Activated B cell treated with CpG ODN at 0.5 μM for 24 hours (primary cell): ENCODE measurements at regions not wholly inside any gene's neighbourhood (a gene's known extent, or its start where the extent isn't known, plus 50 kb on each side); places are given as distances from the start of the nearest gene placed in this dataset.

ENCODE experiments used
- ATAC-seq: fragments of 200-7000 bp; cut with Tn5 transposase; one replicate; pipeline ENCODE4 v1.10.0; 2021; ENCODE audit warnings: low read depth, mild to moderate bottlenecking, moderate library complexity
- CTCF ChIA-PET: fragments of 350-600 bp; sonication (Branson Sonifier 250); formaldehyde crosslinking; loops from one replicate; lab custom pipeline; 2021; ENCODE audit warnings: antibody characterized with exemption; lab: Charles Lee
- POLR2A ChIA-PET: fragments of 350-600 bp; sonication (Branson Sonifier 250); formaldehyde crosslinking; loops from one replicate; lab custom pipeline; 2021; ENCODE audit warnings: antibody characterized with exemption; lab: Charles Lee
- DNase-seq: peaks from one replicate; pipeline ENCODE4 v3.0.0; 2022
- H3K27ac Mint-ChIP-seq: one replicate; pipeline ENCODE4 v1.8.0; 2020; ENCODE audit warnings: mixed read lengths
- H3K27me3 Mint-ChIP-seq: one replicate; pipeline ENCODE4 v1.8.0; 2021; ENCODE audit warnings: mixed read lengths
- H3K36me3 Mint-ChIP-seq: one replicate; pipeline ENCODE4 v1.8.0; 2021; ENCODE audit warnings: low read depth, mixed read lengths
- H3K4me1 Mint-ChIP-seq: one replicate; pipeline ENCODE4 v1.8.0; 2021; ENCODE audit warnings: mixed read lengths
- H3K4me3 Mint-ChIP-seq: one replicate; pipeline ENCODE4 v1.8.0; 2020; ENCODE audit warnings: mild to moderate bottlenecking, mixed read lengths
- H3K9me3 Mint-ChIP-seq: one replicate; pipeline ENCODE4 v1.8.0; 2020; ENCODE audit warnings: mixed read lengths
- intact Hi-C: fragments of 100-400 bp; cut with micrococcal nuclease; formaldehyde crosslinking; loops from one replicate; pipeline ENCODE4 v1.15.1; 2024
- TF ChIP-seq, protein P1 (sequence below): fragments of 200-600 bp; IDR thresholded peaks from one replicate; pipeline ENCODE4 v1.8.0; 2022; ENCODE audit warnings: antibody characterized with exemption, mild to moderate bottlenecking

DNA sequence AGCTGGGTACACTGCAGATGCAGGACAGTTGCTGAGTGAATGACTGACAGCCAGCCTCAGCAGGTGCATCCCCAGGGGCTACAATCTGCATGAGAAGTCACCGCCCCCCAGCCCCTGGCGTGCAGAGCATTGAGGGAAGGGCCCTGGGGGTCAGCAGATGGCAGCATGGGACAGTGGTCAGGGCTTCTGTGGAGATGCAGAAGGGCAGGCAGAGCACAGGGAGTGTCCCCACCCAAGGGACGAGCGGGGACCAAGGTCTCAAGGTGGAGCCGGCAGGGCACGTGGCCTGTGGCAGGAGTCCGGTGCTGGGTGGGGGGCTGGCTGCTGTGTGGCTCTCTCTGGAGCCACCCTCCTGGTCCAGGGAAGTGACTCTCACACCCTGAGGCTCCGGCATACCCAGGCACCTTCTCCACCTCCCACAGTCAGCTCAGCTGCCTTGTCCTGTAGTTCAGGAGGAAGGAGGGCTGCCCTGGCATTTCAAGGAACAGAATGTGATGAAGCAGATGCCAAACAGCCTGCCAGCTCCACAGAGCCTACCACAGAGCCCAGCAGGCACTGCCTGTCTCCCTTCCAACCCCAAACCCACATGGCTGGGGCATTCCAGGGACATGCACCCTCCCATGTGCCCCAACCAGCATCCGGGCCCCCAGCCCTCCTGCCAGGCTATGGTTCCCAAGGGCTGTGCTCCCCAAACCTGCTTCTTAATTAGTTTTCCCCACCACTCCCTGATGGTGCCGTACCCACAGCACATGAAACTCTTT is 114.5 kb downstream of the TMEM130 start:
- Mint-ChIP-seq H3K9me3 (no peaks in the 10 kb centered on the region), H3K27ac (no peak overlapping the region), H3K27me3 (peaks cover 9% of the 10 kb centered on the region), H3K4me3 (no peak overlapping the region), H3K36me3 (no peaks in the 10 kb centered on the region), H3K4me1 (no peaks in the 10 kb centered on the region)
- TF ChIP-seq, protein P1, sequence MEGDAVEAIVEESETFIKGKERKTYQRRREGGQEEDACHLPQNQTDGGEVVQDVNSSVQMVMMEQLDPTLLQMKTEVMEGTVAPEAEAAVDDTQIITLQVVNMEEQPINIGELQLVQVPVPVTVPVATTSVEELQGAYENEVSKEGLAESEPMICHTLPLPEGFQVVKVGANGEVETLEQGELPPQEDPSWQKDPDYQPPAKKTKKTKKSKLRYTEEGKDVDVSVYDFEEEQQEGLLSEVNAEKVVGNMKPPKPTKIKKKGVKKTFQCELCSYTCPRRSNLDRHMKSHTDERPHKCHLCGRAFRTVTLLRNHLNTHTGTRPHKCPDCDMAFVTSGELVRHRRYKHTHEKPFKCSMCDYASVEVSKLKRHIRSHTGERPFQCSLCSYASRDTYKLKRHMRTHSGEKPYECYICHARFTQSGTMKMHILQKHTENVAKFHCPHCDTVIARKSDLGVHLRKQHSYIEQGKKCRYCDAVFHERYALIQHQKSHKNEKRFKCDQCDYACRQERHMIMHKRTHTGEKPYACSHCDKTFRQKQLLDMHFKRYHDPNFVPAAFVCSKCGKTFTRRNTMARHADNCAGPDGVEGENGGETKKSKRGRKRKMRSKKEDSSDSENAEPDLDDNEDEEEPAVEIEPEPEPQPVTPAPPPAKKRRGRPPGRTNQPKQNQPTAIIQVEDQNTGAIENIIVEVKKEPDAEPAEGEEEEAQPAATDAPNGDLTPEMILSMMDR = no peak
- ATAC-seq (no peak), DNase-seq (no peak)
- intact Hi-C loops = no loop called here
- ChIA-PET CTCF (interaction anchor here (1.5 kb wide), 1 partner anchor 9 kb away, joined by 5 read pairs; no protein-coding TSS in a partner anchor), POLR2A (no interaction called here)

DNA sequence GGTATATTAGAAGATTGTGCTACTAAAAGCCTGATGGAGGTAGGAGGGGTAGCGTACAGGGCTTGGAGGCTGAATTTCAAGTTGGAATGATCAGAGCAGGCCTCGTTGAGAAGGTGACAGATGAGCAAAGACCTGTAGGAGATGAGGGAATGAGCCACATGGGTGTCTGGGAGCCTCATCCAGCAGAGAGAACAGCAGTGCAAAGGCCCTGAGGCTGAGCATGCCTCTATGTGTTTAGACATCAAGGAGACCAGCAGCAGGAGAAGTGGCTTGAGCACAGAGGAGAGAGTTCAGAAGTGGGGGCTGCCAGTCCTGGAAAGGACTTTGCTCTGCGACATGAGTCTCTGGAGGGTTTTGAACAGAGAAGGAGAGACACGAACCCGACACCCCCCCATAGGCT is 111.7 kb downstream of the TMEM130 start:
- CTCF ChIA-PET = no interaction called here
- POLR2A ChIA-PET = no interaction called here
- intact Hi-C loops = no loop called here
- DNase-seq = no peak
- Mint-ChIP-seq H3K4me3 (no peak overlapping the region), H3K27me3 (peaks cover 18% of the 10 kb centered on the region), H3K27ac (no peak overlapping the region), H3K4me1 (no peaks in the 10 kb centered on the region), H3K36me3 (no peaks in the 10 kb centered on the region), H3K9me3 (no peaks in the 10 kb centered on the region)
- no peak for ATAC-seq
- TF ChIP-seq, protein P1 = no peak

DNA sequence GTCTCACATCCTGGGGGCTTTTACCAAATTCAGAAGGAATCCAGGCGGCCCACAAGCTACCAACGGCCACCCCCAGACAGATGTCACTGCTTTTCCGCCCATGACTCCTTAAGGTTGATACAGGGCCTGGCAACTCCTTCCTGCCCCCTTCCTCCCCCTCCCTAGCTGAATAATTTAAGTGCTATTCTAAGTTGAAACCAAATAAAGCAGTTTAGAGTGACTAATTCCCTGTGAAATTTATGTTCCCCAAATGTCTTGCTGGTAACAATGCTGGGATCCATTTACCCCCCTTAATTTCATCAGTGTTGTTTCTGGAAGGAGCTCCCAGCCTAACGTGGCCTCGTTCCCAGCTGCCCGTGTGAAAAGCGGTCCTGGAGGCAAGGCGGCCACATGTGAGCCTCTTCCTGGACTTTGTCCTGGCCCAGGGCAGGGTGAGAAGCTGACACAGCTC is 109.6 kb downstream of the TMEM130 start:
- ATAC-seq (no peak), DNase-seq (no peak)
- CTCF ChIA-PET = interaction anchor here (1.3 kb wide), 1 partner anchor 81 kb away, joined by 3 read pairs; no protein-coding TSS in a partner anchor
- H3K27me3 Mint-ChIP-seq = peaks cover 18% of the 10 kb centered on the region
- POLR2A ChIA-PET = no interaction called here
- H3K27ac Mint-ChIP-seq = no peak overlapping the region
- TF ChIP-seq, protein P1 = no peak
- intact Hi-C loops = no loop called here
- H3K4me3 Mint-ChIP-seq = no peak overlapping the region
- no peaks in the 10 kb centered on the region for H3K36me3 Mint-ChIP-seq
- no peaks in the 10 kb centered on the region for H3K4me1 Mint-ChIP-seq
- H3K9me3 Mint-ChIP-seq = no peaks in the 10 kb centered on the region

DNA sequence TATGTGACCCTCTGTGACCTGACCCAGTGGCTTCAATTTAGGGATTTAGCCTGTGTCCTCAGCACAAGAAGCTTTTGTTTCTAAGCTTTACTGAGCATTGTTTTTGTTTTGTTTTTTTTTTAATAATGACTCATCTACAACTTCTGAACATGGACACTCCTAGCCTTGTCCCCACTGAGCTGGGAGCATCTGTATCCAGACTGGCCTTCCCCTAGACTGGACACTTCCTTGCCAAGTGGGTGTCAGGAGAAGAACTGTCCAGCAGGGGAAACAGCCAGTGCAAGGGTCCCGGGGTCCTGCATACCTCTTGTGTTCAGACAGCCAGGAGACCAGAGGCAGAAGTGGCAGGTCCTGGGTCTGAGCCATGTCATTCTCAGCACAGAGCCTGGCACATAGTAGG is 108.6 kb downstream of the TMEM130 start:
- no peak for ATAC-seq

DNA sequence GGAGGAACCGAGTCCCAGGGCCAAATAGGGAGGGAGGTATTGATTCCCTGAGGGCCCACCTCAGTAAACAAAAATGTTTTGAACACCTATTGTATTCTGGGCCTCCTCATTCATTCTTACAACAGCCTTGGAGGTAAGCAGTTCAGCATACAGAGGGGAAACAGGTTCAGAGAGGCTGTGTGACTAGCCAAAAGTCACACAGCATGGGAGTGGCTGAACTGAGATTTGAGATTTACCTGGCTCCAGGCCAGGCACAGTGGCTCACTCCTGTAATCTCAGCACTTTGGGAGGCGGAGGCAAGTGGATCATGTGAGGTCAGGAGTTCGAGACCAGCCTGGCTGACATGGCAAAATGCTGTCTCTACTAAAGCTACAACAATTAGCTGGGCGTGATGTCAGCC is 107.2 kb downstream of the TMEM130 start:
- TF ChIP-seq, protein P1 = no peak
- CTCF ChIA-PET = no interaction called here
- POLR2A ChIA-PET = no interaction called here

More for the DNA sequence above, 108.6 kb downstream of the TMEM130 start:
- no peak overlapping the region for H3K4me3 Mint-ChIP-seq
- H3K9me3 Mint-ChIP-seq = no peaks in the 10 kb centered on the region
- H3K27ac Mint-ChIP-seq = no peak overlapping the region
- H3K27me3 Mint-ChIP-seq = peaks cover 18% of the 10 kb centered on the region
- CTCF ChIA-PET = no interaction called here
- intact Hi-C loops = no loop called here
- no peaks in the 10 kb centered on the region for H3K4me1 Mint-ChIP-seq
- POLR2A ChIA-PET = no interaction called here
- TF ChIP-seq, protein P1 = no peak
- DNase-seq = no peak
- H3K36me3 Mint-ChIP-seq = no peaks in the 10 kb centered on the region

More for the DNA sequence above, 107.2 kb downstream of the TMEM130 start:
- no peaks in the 10 kb centered on the region for H3K36me3 Mint-ChIP-seq
- H3K27ac Mint-ChIP-seq = no peak overlapping the region
- H3K9me3 Mint-ChIP-seq = no peaks in the 10 kb centered on the region
- DNase-seq (no peak), ATAC-seq (no peak)
- no peak overlapping the region for H3K4me3 Mint-ChIP-seq
- no peaks in the 10 kb centered on the region for H3K4me1 Mint-ChIP-seq
- intact Hi-C loops = no loop called here
- H3K27me3 Mint-ChIP-seq = peaks cover 16% of the 10 kb centered on the region
